ENCODE measurements at regions not wholly inside any gene's neighbourhood (a gene's known extent, or its start where the extent isn't known, plus 50 kb on each side); places are given as distances from the start of the nearest gene placed in this dataset.

DNA sequence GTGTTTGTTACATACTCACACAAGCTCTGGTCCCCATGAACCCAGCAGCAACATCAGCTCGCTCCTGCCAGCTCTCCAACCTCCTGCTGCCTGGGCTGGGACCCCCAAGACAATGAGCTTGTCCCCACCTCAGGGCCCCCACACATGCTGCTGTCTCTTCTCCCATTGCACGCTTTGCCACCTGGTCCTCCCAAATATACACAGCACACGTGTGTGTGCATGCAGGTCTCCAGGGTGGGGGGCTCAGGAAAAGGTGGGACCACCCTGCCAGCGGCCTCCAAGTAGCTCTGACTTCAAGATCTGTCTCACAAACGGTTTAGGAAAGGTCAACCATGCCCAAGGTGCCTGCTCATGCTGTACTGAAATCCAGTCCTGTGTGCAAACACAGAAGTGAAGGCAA is 68.1 kb upstream of the CCND1 start:
- no peak for DNase-seq (ENCODE audit: low read depth)
- Histone ChIP-seq H3K36me3 (ENCODE audit: control insufficient read depth, insufficient read depth, low read length) (no peaks in the 10 kb centered on the region), H3K4me3 (ENCODE audit: low read depth, low read length) (no peak overlapping the region), H3K27me3 (ENCODE audit: control insufficient read depth, insufficient read depth, low read length) (peaks cover 5% of the 10 kb centered on the region)
- no peak for FAIRE-seq
- TF ChIP-seq, protein P1, sequence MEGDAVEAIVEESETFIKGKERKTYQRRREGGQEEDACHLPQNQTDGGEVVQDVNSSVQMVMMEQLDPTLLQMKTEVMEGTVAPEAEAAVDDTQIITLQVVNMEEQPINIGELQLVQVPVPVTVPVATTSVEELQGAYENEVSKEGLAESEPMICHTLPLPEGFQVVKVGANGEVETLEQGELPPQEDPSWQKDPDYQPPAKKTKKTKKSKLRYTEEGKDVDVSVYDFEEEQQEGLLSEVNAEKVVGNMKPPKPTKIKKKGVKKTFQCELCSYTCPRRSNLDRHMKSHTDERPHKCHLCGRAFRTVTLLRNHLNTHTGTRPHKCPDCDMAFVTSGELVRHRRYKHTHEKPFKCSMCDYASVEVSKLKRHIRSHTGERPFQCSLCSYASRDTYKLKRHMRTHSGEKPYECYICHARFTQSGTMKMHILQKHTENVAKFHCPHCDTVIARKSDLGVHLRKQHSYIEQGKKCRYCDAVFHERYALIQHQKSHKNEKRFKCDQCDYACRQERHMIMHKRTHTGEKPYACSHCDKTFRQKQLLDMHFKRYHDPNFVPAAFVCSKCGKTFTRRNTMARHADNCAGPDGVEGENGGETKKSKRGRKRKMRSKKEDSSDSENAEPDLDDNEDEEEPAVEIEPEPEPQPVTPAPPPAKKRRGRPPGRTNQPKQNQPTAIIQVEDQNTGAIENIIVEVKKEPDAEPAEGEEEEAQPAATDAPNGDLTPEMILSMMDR (IDR thresholded peaks at IDR 0.05; ENCODE audit: insufficient read depth, low read length, severe bottlenecking): no peak

DNA sequence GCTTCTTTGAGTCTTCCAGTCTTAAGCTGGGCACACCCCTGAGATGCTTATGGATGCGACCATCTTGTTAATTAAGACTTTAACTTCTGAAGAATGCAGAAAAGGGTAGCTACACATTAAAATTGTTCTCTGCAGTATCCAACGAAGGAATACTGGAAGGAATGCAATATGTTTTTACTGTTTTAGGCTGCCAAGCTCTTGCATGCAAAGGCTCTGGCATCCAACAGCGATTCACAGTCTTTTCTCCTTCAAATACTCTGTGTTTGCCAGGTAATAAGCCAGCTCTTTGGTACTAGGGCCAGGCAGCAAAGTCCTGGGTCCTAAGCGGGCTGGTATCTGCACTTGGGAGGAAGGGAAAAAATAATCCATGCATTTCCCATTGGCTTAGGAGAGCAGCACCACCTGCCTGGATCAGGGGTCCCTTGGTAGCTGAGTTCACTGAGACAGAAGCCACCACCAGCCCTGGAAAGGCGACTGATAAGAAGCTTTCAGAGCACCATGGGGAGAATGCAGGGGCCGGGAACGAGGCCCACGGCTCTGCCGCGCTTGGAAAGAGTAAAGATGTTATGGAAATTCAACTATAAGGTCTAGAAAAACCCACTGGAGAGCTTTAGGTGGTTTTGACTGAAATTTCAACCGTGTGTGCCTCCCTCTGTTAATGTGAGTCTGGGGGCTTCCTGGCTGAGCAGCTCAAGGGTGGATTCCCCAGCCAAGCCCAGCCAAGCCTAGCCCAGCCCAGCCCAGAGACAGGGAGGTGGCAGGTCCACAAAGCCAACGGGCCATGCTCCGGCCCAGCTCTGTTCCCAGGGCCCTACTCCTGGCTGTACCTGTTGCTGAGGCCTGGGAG is 67.0 kb upstream of the CCND1 start:
- DNase-seq (ENCODE audit: low read depth) (no peak), FAIRE-seq (no peak)
- Histone ChIP-seq H3K36me3 (ENCODE audit: control insufficient read depth, insufficient read depth, low read length) (no peaks in the 10 kb centered on the region), H3K4me3 (ENCODE audit: low read depth, low read length) (no peak overlapping the region), H3K27me3 (ENCODE audit: control insufficient read depth, insufficient read depth, low read length) (peaks cover 5% of the 10 kb centered on the region)
- TF ChIP-seq, protein P1 (IDR thresholded peaks at IDR 0.05; ENCODE audit: insufficient read depth, low read length, severe bottlenecking): no peak

DNA sequence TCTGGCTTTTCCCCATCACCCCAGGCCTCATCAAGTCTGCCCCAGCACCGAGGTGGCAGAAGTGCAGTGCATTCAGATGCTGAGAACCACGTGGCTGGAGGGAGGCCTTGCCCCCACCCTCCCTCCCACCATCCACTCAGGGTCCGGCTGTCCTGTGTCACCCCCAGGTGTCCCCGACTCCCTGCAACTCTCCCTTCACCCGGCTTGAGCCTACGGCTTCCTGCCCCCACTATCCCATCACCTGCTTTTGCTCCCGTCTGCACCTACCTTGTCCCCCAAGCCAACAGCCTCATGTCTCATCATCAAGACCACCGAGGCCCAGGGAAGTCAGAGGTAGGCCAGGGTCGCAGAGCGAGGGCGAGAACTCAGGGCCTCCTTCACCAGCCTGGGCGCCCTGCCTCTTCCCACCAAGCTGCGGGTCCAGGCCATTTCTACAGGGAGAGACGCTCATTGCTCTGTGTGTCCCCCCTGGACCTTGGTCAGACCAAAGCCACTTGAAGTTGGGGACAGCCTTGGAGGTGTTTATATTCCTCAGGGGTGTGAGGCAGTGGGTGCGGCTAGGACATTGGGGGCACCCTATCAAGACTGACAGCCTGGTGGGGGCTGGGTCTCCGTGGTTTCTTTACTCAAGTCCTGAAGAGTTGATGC is 66.2 kb upstream of the CCND1 start:
- Histone ChIP-seq H3K36me3 (ENCODE audit: control insufficient read depth, insufficient read depth, low read length) (no peaks in the 10 kb centered on the region), H3K4me3 (ENCODE audit: low read depth, low read length) (no peak overlapping the region), H3K27me3 (ENCODE audit: control insufficient read depth, insufficient read depth, low read length) (peaks cover 5% of the 10 kb centered on the region)
- TF ChIP-seq, protein P1 (IDR thresholded peaks at IDR 0.05; ENCODE audit: insufficient read depth, low read length, severe bottlenecking): no peak
- no peak for FAIRE-seq
- DNase-seq (ENCODE audit: low read depth): no peak

DNA sequence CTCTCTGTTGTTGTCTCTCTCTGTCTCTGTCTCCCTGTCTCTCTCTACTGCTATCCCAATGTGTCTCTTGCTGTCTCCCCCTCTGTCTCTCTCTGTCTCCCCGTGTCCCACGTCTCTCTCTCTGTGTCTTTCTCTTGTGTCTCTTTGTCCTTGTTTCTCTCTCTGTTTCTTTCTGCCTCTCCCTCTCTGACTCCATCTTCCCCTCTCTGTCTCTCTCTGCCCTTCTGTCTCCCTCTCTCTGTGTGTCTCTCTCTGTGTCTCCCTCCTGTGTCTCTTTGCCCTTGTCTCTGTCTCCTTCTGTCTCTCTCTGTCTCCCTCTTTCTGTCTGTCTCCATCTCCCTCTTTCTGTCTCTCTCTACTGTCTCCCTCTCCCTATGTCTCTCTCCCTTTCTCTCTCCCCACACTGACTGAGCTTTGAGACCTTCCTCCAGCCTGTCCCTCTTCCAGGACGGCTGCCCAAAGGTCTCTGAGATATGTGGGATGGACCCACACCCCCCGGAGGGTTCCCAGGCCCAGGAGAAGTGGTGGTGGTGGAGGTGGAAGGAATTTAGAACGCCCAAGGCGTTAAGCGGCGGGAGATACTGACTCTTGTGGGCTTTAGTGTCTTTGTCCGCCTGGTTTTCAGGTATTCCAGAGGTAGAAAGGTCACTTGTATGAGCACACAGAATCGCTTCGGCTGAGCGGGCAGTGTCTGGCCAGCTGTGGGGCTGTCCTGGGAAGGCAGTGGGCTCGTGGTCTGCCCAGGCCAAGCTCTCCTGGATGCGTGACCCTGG is 65.5 kb upstream of the CCND1 start:
- no peak for FAIRE-seq
- Histone ChIP-seq H3K4me3 (ENCODE audit: low read depth, low read length) (no peak overlapping the region), H3K36me3 (ENCODE audit: control insufficient read depth, insufficient read depth, low read length) (no peaks in the 10 kb centered on the region), H3K27me3 (ENCODE audit: control insufficient read depth, insufficient read depth, low read length) (peaks cover 5% of the 10 kb centered on the region)
- no peak for DNase-seq (ENCODE audit: low read depth)
- TF ChIP-seq, protein P1 (IDR thresholded peaks at IDR 0.05; ENCODE audit: insufficient read depth, low read length, severe bottlenecking): no peak

DNA sequence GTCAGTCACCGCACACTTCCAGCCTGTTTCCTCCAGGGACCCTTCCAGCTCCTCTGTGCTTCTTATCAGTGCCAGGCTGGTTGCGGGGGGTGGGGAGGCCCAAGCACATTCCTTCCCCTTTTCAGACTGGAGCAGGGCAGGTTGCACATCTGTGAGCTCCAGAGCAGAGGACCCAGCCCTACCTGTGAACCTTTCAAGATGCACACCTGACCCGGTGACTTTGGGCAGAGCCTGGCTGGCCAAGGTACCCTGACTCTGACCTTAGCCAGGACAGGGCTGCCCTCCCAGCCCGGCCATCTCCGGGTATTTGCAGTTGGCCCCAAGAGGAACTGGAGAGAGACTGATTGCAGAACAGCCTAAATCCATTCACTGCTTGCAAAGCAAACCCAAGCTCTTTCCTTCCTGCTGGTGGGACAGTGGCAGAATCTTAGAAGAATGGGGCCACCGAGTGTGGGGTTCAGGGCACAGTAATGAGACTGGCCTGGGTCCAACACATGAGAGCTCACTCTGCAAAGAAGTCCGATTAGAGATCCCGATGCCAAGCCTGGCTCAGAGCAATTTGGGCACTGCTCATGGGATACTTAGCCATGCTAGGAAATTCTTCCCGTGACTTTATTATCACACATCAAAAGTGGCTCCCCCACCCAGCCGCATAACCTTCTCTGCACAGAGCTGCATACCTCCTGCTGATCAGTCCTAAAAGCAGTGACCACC is 64.7 kb upstream of the CCND1 start:
- no peak for DNase-seq (ENCODE audit: low read depth)
- no peak overlapping the region for H3K4me3 ChIP-seq (ENCODE audit: low read depth, low read length)
- no peak for FAIRE-seq
- TF ChIP-seq, protein P1 (IDR thresholded peaks at IDR 0.05; ENCODE audit: insufficient read depth, low read length, severe bottlenecking): no peak
- peaks cover 5% of the 10 kb centered on the region for H3K27me3 ChIP-seq (ENCODE audit: control insufficient read depth, insufficient read depth, low read length)
- H3K36me3 ChIP-seq (ENCODE audit: control insufficient read depth, insufficient read depth, low read length): no peaks in the 10 kb centered on the region

Measured in bronchial epithelial cell (primary cell).